GM18511 (cell line): ENCODE measurements at regions not wholly inside any gene's neighbourhood (a gene's known extent, or its start where the extent isn't known, plus 50 kb on each side); places are given as distances from the start of the nearest gene placed in this dataset.

ENCODE experiments used
- ATAC-seq: cut with Tn5 transposase; IDR thresholded peaks from one replicate; pipeline ENCODE4 v1.9.1; 2021; ENCODE audit warnings: mild to moderate bottlenecking, moderate library complexity; ENCODE audit not compliant: unreplicated experiment

DNA sequence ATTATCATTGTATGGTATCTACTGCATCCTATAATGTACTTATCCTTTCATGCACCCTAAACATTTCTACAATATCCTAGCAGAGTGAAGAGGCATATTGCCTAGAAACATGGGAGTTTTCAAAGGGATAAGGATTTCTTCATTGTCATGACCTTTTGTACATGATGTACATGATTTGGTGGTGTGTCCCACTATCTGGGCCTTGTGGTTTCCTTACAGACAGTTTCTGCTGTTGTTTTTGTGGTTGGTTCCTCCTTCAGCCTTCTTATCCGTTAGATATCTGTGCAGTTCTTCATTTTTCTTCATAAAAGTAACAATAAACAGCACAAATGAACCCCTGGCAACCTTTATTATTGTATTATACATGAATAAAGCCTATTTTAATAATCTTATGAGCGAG lies 70.4 kb upstream of the BACH1 start:
- no peak for ATAC-seq

DNA sequence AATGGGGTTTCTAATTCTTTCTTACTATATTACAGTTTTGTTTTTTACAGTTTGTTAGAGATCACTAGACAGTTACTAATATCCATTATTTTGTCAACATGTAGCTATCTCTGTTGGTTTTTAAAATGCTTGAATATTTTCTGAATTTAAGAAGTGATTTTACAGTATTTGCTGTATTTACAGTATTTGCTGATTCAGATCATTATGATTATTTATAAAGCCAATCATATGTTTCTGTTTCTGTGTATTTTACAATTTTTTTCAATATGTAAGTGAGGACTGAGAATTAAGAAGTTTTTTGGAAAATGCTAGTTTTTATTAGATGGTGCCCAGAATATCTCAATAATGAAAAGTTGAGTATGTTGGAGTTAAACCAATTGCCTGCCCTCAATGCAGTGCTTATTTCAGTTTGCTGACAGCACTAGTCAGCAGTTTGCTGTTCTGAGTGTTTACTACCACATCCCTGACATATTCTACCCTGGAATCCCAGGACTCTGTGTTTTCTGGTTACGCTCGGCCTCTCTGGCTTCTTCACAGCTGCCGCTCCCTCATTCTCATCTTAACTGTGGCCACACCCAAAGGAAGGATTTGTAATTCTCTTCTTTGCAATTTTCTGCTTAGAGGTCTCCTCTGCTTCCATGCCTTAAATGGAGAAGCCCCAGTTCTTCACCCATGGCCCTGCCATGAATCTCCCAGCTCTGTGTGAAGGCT lies 68.0 kb upstream of the BACH1 start:
- ATAC-seq, result no peak

DNA sequence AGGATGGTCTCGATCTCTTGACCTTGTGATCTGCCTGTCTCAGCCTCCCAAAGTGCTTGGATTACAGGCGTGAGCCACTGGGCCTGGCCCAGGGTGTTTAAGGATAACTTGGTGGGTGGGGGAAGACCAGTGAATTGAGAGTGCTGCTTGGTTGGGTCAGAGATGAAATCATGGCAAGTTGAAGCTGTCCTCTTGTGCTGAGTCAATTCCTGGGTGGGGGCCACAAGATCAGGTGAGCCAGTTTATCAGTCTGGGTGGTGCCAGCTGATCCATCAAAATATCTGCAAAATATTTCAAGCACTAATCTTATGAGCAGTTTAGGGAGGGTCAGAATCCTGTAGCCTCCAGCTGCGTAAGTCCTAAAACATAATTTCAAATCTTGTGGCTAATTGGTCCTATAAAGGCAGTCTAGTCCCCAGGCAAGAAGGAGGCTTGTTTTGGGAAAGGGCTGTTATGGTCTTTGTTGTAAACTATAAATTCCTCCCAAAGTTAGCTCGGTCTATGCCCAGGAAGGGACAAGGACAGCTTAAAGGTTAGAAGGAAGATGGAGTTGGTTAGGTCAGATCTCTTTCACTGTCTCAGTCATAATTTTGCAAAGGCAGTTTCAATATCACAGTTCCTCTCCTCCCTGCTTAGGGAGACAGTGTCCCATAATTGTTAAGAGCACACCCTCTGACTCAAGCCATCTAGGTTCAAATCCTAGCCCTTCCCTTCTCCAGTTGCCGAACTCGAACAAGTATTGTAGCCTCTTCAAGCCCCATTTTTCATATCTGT lies 66.8 kb upstream of the BACH1 start:
- no peak for ATAC-seq

DNA sequence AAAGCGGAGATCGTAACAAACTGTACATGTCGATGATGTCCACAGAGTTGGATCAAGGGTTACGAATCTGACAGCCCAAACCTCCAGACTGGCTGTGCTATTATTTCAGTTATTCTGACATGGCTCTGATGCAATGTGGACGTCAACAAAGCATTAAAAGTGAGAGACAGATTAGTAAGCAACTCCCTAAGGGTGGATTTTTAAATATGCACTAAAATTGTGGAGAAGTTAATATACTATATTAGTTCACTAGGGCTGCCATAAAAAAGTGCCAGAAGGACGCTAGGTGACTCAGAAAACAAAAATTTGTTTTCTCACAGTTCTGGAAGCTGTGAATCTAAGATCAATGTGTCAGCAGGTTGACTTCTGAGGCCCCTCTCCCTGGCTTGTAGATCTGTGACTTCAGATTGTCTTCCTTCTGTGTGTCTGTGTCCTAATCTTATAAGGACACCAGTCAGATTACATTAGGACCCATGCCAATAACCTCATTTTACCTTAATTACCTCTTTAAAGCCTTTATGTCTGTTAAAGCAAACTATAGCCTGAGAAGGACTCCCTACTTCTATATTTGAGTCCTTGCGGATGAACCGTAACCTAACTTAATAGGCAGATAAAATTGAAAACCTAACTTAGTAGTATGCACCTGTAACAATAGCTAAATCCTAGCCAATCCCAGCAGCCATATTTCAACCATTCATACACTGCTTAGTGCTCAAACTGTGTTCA lies 66.0 kb upstream of the BACH1 start:
- ATAC-seq, result no peak

DNA sequence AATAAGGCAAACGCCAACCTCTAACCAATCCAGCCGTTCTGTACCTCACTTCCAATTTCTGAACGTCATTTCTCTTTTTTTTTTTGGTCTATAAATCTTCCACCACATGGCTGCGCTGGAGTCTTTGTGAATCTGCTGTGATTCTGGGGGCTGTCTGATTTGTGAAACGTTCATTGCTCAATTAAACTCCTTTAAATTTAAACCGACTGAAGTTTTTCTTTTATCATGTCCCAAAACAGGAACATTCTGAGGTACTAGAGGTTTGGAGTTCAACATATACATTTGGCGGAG lies 65.5 kb upstream of the BACH1 start:
- ATAC-seq, result peak; percentile 25

- peak; percentile 66 for ATAC-seq
Observed at GRCh38 chr21:29233611-29234540, 64.8 kb upstream of the BACH1 start.

DNA sequence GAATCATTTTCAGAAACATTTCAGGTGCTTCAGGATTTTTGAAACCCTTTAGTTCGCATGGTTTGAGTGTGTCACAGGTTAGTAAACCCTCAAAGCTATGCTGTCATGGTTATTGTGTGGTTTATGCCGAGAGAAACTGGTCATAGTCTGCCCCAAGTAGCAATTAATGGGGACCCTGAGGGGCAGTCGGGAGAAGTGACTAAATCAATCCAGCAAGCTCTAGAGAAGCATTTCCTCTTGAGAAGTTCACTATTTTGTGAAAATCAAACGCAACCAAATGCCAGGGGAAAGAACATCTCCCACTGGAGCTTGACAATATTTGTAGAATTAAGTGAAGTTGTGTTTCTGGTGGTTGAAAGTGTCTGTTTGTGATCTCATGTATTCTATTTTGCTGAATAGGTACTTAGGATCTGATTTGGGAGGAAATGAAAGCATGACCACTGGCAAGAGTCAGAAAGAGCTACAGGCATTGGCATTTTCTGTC lies 63.0 kb upstream of the BACH1 start:
- ATAC-seq, result peak; percentile 62

DNA sequence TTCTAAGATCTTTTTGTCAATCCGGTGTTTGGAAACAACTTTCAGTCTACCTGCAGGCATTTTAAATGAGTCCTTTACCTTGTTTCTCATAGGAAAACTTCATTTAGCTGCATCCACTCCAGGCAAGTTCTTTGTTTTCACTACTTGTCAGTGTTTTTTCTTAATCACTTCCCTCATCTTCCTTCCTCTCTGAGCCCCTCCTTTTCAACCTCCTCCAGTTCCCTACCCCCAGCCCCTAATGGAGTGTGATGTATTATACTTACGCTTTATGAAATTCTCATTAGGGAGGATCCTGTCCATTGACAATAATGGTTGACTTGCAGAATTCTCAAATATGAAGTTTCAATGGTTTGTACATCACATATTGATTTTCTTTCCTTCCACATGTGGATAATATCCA lies 62.5 kb upstream of the BACH1 start:
- no peak for ATAC-seq

DNA sequence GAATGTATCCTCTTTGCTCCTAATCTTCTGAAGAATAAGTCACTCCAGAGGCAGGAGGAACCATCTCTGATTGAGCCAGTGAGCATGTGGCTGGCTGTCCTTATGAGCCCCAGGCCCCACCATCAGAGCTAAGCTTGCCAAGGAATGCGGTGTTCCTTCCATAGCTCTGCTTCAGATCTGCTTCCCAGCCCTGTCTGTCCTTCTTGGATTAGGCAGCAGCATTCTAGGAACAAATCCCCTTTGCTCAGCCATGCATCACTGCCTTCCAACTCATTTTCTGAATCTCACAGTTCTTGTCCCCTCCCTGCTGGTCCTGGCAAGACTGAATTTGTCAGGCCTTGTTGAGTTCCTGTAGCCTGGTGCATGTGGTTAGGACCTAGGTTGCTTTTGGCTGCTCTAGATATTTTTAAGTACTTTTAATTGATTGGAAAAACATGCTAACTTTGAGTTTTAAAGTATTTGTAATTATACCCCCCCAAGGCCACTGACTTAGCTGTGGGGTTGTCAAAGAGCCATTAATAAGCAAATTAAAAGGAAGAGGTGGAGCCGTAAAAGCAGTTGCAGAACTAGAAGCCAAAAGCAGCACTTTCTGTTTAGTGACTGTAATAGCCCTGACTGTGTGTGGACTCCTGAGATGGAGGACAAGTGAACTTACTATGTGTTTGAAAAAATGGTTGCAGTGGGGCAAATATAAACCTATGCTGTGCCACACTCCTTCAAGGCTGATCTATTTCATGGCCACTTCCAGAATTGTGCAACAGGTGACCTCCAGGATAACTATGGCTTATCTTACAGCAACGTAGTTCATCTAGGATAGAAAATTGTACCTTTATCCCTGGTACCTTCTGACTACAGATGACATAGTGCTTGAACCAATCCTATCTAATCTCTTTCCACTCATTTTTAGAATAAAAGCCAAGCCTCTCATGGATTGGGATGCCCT lies 61.3 kb upstream of the BACH1 start:
- ATAC-seq, result peak; percentile 22

GRCh38 chr21:29238053-29238966 lies 60.4 kb upstream of the BACH1 start:
- no peak for ATAC-seq

- no peak for ATAC-seq
Observed at GRCh38 chr21:29238967-29239290, 59.8 kb upstream of the BACH1 start.

GRCh38 chr21:29240136-29240535 lies 58.6 kb upstream of the BACH1 start:
- ATAC-seq, result no peak

DNA sequence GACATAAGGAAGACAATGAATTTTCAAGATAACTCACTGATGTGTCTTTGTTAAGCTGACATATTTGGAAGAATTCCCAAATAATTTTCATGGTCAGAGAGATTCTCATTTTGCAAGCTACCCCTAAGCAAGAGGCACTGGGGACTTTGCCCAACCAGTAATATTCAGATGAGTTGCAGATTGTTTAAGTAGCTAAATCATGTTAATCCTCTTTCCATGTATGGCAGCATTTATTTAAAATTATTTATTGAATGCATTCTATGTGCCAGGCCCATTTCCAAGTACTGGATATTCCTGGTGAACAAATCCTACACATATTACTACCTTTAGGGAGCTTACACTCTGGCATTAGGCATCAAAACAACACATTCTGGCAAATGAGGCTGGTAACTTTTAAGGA lies 56.5 kb upstream of the BACH1 start:
- ATAC-seq, result no peak

DNA sequence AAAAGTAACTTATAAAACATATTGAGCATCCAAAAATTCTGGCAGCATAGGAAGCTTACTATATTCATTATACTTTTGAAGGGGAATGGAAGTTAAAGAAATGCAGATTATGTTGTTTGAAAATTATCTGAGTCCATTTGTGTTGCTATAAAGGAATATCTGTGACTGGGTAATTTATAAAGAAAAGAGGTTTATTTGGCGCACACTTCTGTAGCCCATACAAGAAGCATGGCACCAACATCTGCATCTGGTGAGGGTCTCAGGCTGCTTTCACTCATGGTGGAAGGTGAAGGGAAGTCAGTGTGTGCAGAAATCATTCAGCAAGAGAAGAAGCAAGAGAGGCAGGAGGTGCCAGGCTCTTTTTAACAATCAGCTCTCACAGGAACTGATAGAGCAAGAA lies 55.5 kb upstream of the BACH1 start:
- ATAC-seq, result no peak

DNA sequence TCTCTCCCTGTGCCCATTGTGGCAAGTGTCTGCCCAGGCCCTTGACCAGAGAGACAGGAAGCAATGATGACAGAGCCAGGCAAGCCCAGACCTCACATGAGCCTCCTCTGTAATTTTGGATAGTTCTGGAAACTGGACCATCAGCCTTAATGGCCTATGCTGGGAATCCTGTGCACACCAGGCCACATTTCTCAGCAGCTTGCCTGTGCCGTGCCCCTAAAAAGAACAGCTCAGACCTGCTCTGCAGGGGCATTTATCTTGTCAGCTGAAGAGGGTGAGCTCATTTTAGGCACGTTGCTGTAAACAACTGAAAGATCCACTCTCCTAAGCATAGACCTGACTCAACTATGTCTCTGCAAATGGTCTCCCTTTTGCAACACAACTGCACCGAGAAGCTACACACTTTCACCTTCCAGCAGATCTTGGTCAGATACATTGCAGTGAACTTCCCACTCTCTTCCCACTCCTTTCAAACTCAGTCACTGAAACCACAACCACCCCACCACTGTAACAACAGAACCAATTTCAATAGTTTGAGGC lies 53.5 kb upstream of the BACH1 start:
- no peak for ATAC-seq

DNA sequence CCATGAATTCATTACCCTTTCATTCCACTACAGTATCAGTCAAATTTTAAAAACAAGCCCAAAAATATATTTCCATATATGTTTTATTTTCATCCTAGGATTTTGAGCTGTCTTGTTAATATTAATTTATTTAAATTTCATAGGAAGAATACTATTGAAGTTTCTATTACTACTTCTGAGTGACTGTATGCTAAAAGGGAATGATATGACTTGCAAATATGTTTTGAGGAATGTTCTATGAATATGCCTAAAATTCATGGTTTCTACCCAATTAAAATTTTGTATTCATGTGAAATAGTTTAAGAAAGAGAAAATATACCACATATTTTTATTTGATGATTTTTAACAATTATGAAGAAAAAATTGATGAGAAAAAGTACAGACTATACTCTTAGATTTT lies 52.9 kb upstream of the BACH1 start:
- no peak for ATAC-seq

DNA sequence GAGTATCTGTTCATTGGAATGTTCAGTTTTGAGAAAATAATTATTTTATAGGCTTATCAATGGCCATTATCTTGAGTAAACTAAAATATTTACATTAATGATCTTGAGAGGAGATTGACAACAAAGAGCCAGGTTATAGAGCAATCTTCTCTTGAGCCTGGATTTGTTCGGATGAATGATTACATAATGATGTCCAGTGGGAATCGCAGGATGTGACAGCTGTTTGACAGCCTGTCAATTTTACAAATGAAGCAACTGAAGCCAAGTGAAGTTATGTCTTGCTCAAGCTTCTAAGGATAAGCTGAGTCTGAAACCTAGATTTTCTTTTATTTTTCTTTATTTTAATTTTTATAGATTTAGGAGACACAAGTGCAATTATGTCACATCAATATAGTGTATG lies 52.1 kb upstream of the BACH1 start:
- no peak for ATAC-seq

- no peak for ATAC-seq
Observed at GRCh38 chr21:29248124-29248523, 50.6 kb upstream of the BACH1 start.
